Naive thymus-derived CD4-positive, alpha-beta T cell (primary cell): ENCODE measurements at regions not wholly inside any gene's neighbourhood (a gene's known extent, or its start where the extent isn't known, plus 50 kb on each side); places are given as distances from the start of the nearest gene placed in this dataset.

Experiments used
- ATAC-seq: fragments of 150-1000 bp; cut with Tn5 transposase; 2 replicates; pipeline ENCODE4 v1.10.0; 2021; ENCODE audit warnings: mild to moderate bottlenecking, moderate library complexity
- CTCF ChIA-PET: fragments of 350-600 bp; sonication (Branson Sonifier 250); formaldehyde crosslinking; loops from one replicate; lab custom pipeline; 2021; ENCODE audit warnings: antibody characterized with exemption; lab: Charles Lee
- POLR2A ChIA-PET: fragments of 350-600 bp; sonication (Branson Sonifier 250); formaldehyde crosslinking; loops from one replicate; lab custom pipeline; 2021; ENCODE audit warnings: antibody characterized with exemption, inconsistent platforms; lab: Charles Lee
- DNase-seq, 9 donors: peaks; one replicate each; pipeline versions ENCODE4 v3.0.0 to v3.0.0-alpha.2; 2020 to 2022; ENCODE audit warnings: mixed read lengths in 1 of 9
- H3K27ac ChIP-seq: one replicate; pipeline ENCODE4 v1.7.0; 2013; ENCODE audit warnings: mild to moderate bottlenecking, low read depth, low read length, moderate library complexity
- H3K27me3 ChIP-seq, 2 donors: one replicate each; pipeline ENCODE4 v1.7.0; 2013; ENCODE audit warnings: low read length in 2 of 2, mild to moderate bottlenecking in 2 of 2, moderate library complexity in 2 of 2; ENCODE audit not compliant: control insufficient read depth in 2 of 2, insufficient read depth in 2 of 2
- H3K36me3 ChIP-seq, 3 experiments: 1 replicate in 2 of 3; 2 replicates in 1 of 3; pipeline ENCODE4 v1.7.0; 2013; ENCODE audit warnings: low read length in 3 of 3, mild to moderate bottlenecking in 3 of 3, moderate library complexity in 1 of 3; ENCODE audit not compliant: insufficient read depth in 3 of 3, control insufficient read depth in 2 of 3
- H3K4me1 ChIP-seq, 2 donors: one replicate each; pipeline ENCODE4 v1.7.0; 2013; ENCODE audit warnings: low read length in 2 of 2, mild to moderate bottlenecking in 2 of 2, moderate library complexity in 1 of 2; ENCODE audit not compliant: control insufficient read depth in 2 of 2, insufficient read depth in 2 of 2
- H3K4me3 ChIP-seq: 2 replicates; pipeline ENCODE4 v1.7.0; 2013; ENCODE audit warnings: mild to moderate bottlenecking, low read length
- H3K9me3 ChIP-seq, 3 experiments: 1 replicate in 2 of 3; 2 replicates in 1 of 3; pipeline ENCODE4 v1.7.0; 2013; ENCODE audit warnings: low read length in 3 of 3; ENCODE audit not compliant: control insufficient read depth in 2 of 3
- H3K27ac Mint-ChIP-seq, 9 donors: one replicate each; pipeline ENCODE4 v1.8.0; 2020 to 2022; ENCODE audit warnings: mixed read lengths in 9 of 9, mild to moderate bottlenecking in 8 of 9, moderate library complexity in 5 of 9, inconsistent platforms in 2 of 9
- H3K27me3 Mint-ChIP-seq, 5 donors: one replicate each; pipeline ENCODE4 v1.8.0; 2021 to 2022; ENCODE audit warnings: mixed read lengths in 5 of 5, mild to moderate bottlenecking in 1 of 5
- H3K36me3 Mint-ChIP-seq, 5 donors: one replicate each; pipeline ENCODE4 v1.8.0; 2020 to 2022; ENCODE audit warnings: mixed read lengths in 5 of 5, mild to moderate bottlenecking in 3 of 5, inconsistent platforms in 1 of 5
- H3K4me1 Mint-ChIP-seq, 7 donors: one replicate each; pipeline ENCODE4 v1.8.0; 2020 to 2022; ENCODE audit warnings: mixed read lengths in 7 of 7, mild to moderate bottlenecking in 3 of 7, inconsistent platforms in 1 of 7
- H3K4me3 Mint-ChIP-seq, 10 donors: one replicate each; pipeline ENCODE4 v1.8.0; 2020 to 2022; ENCODE audit warnings: mild to moderate bottlenecking in 10 of 10, mixed read lengths in 10 of 10, moderate library complexity in 6 of 10, inconsistent platforms in 2 of 10
- H3K9me3 Mint-ChIP-seq, 11 donors: one replicate each; pipeline ENCODE4 v1.8.0; 2020 to 2022; ENCODE audit warnings: mixed read lengths in 11 of 11, mild to moderate bottlenecking in 4 of 11, inconsistent platforms in 1 of 11, moderate library complexity in 1 of 11
- intact Hi-C, 2 donors: fragments of 100-400 bp; cut with micrococcal nuclease; formaldehyde crosslinking; loops; one replicate each; pipeline ENCODE4 v1.15.1; 2023

DNA sequence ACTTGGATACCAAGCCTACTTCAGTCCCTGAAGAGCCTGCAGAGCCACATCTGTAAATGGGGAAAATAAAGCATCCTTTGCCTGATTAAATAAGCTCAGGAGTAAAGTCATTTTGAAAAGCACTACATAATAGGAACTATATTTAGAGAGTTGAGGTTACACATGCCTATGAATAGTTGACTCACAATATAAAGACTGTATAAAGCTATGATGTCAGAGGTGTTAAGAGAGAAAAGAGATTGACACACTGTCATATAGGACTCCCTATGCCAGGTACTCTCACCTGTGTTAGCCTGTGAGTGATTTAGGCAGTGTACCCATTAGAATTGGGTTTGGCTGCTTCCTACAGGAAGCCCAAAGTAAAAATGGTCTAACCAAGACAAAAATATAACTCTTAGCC is 87.7 kb upstream of the CRHR1 start:
- Histone ChIP-seq H3K27ac (no peak overlapping the region), H3K27me3 (no peaks in the 10 kb centered on the region), H3K4me1 (no peaks in the 10 kb centered on the region), H3K36me3 (no peaks in the 10 kb centered on the region), H3K4me3 (no peak overlapping the region), H3K9me3 (peaks cover 0 to 3% (median 0%) of the 10 kb centered on the region in 3 experiments)
- Mint-ChIP-seq H3K27ac (no peak overlapping the region), H3K4me3 (no peak overlapping the region), H3K9me3 (peaks cover 0 to 2% (median 0%) of the 10 kb centered on the region in 11 donors), H3K27me3 (peaks cover 10 to 44% (median 25%) of the 10 kb centered on the region in 5 donors), H3K36me3 (no peaks in the 10 kb centered on the region), H3K4me1 (no peaks in the 10 kb centered on the region)
- intact Hi-C loops, result no loop called here
- CTCF ChIA-PET, result no interaction called here
- ATAC-seq, result no peak
- POLR2A ChIA-PET, result interaction anchor here (0.8 kb wide), 1 partner anchor 1076 kb away, joined by 3 read pairs; no protein-coding TSS in a partner anchor
- no peak for DNase-seq

- Mint-ChIP-seq H3K36me3 (peaks cover 0 to 2% (median 0%) of the 10 kb centered on the region in 5 donors), H3K4me3 (no peak overlapping the region), H3K27ac (no peak overlapping the region), H3K9me3 (peaks cover 0 to 2% (median 0%) of the 10 kb centered on the region in 11 donors), H3K27me3 (peaks cover 13 to 40% (median 26%) of the 10 kb centered on the region in 5 donors), H3K4me1 (no peaks in the 10 kb centered on the region)
- DNase-seq, result no peak
- ATAC-seq, result no peak
- Histone ChIP-seq H3K27ac (no peak overlapping the region), H3K9me3 (peaks cover 0 to 3% (median 0%) of the 10 kb centered on the region in 3 experiments), H3K27me3 (no peaks in the 10 kb centered on the region), H3K36me3 (no peaks in the 10 kb centered on the region), H3K4me3 (no peak overlapping the region), H3K4me1 (no peaks in the 10 kb centered on the region)
- POLR2A ChIA-PET, result no interaction called here
- intact Hi-C loops, result no loop called here
- CTCF ChIA-PET, result no interaction called here
Observed at GRCh38 chr17:45697076-45697475, 87.0 kb upstream of the CRHR1 start.

DNA sequence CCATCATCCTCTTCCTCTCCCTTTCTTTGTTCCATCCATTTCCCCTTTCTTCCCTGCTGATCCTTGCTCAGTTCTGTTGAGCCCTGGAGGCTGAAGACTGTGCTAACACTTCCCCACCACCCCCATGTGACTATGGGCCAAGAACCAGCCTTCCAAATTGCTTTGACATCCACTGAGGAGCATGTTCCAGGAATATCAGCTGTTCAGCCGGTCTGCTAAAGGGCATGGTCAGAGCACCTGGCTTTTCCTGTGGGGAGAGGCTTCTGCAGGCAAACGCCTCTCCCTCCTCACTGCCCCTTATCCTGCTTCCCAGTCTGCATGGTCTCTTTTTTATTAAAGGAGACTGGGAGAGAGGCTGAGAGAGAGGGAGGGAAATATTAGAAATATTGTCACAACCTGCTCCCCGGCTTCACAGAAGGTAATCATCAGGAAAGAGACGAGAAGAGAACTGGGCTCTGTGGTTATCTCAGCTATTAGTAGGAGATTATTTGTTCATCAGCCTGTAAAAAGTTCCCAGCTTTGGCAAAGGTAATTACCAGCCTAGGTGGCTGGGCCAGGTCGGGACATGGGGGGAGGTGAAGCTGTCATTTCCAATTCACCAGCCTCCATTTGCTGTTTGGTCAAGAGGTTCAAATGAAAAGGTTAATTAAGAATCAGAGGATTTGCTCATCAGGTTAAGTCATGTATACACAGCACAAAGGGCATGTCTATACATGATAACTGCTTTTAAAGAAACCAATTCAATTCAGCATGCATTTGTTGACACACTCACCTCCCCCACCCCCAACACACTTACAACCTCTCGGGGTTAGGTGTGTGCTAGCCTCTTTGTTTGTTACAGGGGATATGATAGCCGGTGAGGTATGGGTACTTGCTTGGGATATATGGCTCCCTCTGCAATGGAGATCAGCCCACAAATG is 83.7 kb upstream of the CRHR1 start:
- peaks cover 25 to 40% (median 30%) of the 10 kb centered on the region in 5 donors for H3K27me3 Mint-ChIP-seq
- no peak overlapping the region for H3K4me3 Mint-ChIP-seq
- H3K27me3 ChIP-seq, result peaks cover 0 to 7% of the 10 kb centered on the region in 2 donors
- peaks cover 0 to 3% (median 0%) of the 10 kb centered on the region in 3 experiments for H3K9me3 ChIP-seq
- H3K36me3 ChIP-seq, result no peaks in the 10 kb centered on the region
- intact Hi-C loops, result no loop called here
- CTCF ChIA-PET, result no interaction called here
- H3K4me1 Mint-ChIP-seq, result no peaks in the 10 kb centered on the region
- H3K36me3 Mint-ChIP-seq, result peaks cover 0 to 4% (median 0%) of the 10 kb centered on the region in 5 donors
- POLR2A ChIA-PET, result no interaction called here
- no peak overlapping the region for H3K27ac Mint-ChIP-seq
- ATAC-seq (no peak), DNase-seq (no peak)
- no peak overlapping the region for H3K4me3 ChIP-seq
- H3K4me1 ChIP-seq, result no peaks in the 10 kb centered on the region
- H3K9me3 Mint-ChIP-seq, result peaks cover 0 to 2% (median 0%) of the 10 kb centered on the region in 11 donors
- no peak overlapping the region for H3K27ac ChIP-seq

- Mint-ChIP-seq H3K9me3 (peaks cover 0 to 2% (median 0%) of the 10 kb centered on the region in 11 donors), H3K27ac (no peak overlapping the region), H3K4me3 (no peak overlapping the region), H3K27me3 (peaks cover 27 to 45% (median 32%) of the 10 kb centered on the region in 5 donors), H3K4me1 (peaks cover 0 to 2% (median 0%) of the 10 kb centered on the region in 7 donors), H3K36me3 (peaks cover 0 to 4% (median 0%) of the 10 kb centered on the region in 5 donors)
- H3K27ac ChIP-seq, result no peak overlapping the region
- intact Hi-C loops, result no loop called here
- no peak overlapping the region for H3K4me3 ChIP-seq
- H3K4me1 ChIP-seq, result no peaks in the 10 kb centered on the region
- POLR2A ChIA-PET, result no interaction called here
- ATAC-seq (no peak), DNase-seq (no peak)
- CTCF ChIA-PET, result no interaction called here
- H3K27me3 ChIP-seq, result peaks cover 0 to 7% of the 10 kb centered on the region in 2 donors
- H3K36me3 ChIP-seq, result no peaks in the 10 kb centered on the region
- H3K9me3 ChIP-seq, result no peaks in the 10 kb centered on the region
Observed at GRCh38 chr17:45702666-45703266, 81.4 kb upstream of the CRHR1 start.

DNA sequence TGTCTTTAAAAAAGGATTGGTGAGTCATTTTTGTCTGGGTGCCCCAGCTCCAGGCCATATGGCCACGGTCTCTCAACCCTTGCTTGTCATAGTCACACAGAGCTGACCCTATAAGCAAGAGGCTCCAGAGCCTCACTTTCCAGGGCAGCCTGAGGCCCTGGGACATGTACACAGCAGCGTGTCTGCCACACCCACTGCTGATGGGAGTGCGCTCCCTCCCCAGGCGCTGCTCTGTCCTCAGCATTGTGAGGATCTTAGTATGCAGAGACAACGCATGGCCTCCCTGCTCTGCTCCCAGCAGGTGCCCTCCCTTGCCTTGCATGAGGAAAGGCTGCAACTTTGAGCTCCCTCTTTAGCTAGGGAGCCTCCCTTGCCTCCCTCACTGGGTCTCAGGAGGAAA is 80.8 kb upstream of the CRHR1 start:
- Mint-ChIP-seq H3K4me1 (peaks cover 0 to 2% (median 0%) of the 10 kb centered on the region in 7 donors), H3K36me3 (peaks cover 0 to 4% (median 0%) of the 10 kb centered on the region in 5 donors), H3K27me3 (peaks cover 27 to 48% (median 35%) of the 10 kb centered on the region in 5 donors), H3K27ac (no peak overlapping the region), H3K9me3 (no peaks in the 10 kb centered on the region), H3K4me3 (no peak overlapping the region)
- Histone ChIP-seq H3K36me3 (no peaks in the 10 kb centered on the region), H3K4me1 (no peaks in the 10 kb centered on the region), H3K9me3 (no peaks in the 10 kb centered on the region), H3K27ac (no peak overlapping the region), H3K4me3 (no peak overlapping the region), H3K27me3 (peaks cover 0 to 7% of the 10 kb centered on the region in 2 donors)
- ChIA-PET POLR2A (no interaction called here), CTCF (no interaction called here)
- DNase-seq, result no peak
- no peak for ATAC-seq
- intact Hi-C loops, result no loop called here

DNA sequence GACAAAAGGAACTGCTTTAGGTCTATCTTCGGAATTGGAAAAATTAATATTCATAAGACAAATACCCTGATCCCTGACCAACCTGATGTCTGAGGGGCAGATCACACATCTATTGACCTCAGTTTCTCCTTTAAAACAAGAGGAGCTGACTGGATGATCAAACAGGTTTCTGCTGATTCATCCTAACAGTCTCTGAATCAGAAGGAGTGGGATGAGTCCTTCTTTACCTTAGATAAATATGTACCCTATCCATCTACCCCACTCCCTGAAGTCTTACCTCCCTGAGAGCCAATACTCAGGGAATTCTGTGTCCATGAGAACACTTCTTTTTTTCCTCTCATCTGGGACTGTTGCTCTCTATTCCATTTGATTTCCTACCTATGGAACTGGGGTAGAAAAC is 80.3 kb upstream of the CRHR1 start:
- H3K9me3 Mint-ChIP-seq, result no peaks in the 10 kb centered on the region
- H3K4me3 Mint-ChIP-seq, result no peak overlapping the region
- no peak overlapping the region for H3K4me3 ChIP-seq
- intact Hi-C loops, result no loop called here
- DNase-seq (no peak), ATAC-seq (no peak)
- peaks cover 0 to 4% (median 0%) of the 10 kb centered on the region in 5 donors for H3K36me3 Mint-ChIP-seq
- ChIA-PET POLR2A (no interaction called here), CTCF (no interaction called here)
- H3K4me1 Mint-ChIP-seq, result peaks cover 0 to 2% (median 0%) of the 10 kb centered on the region in 7 donors
- peaks cover 26 to 46% (median 35%) of the 10 kb centered on the region in 5 donors for H3K27me3 Mint-ChIP-seq
- H3K27ac Mint-ChIP-seq, result no peak overlapping the region
- no peaks in the 10 kb centered on the region for H3K4me1 ChIP-seq
- H3K36me3 ChIP-seq, result no peaks in the 10 kb centered on the region
- peaks cover 0 to 7% of the 10 kb centered on the region in 2 donors for H3K27me3 ChIP-seq
- H3K9me3 ChIP-seq, result no peaks in the 10 kb centered on the region
- H3K27ac ChIP-seq, result no peak overlapping the region
